HAP-1 (cell line): ENCODE measurements at regions not wholly inside any gene's neighbourhood (a gene's known extent, or its start where the extent isn't known, plus 50 kb on each side); places are given as distances from the start of the nearest gene placed in this dataset.

Source experiments
- DNase-seq, 2 experiments: peaks; one replicate each; pipeline ENCODE4 v3.0.0-alpha.2; 2016 to 2020; ENCODE audit warnings: low spot score in 2 of 2
- H3K27me3 ChIP-seq: fragments of 250-450 bp; sonication (Bioruptor Pico); 2 replicates; pipeline ENCODE4 v1.5.1; 2020; ENCODE audit warnings: low read depth, mild to moderate bottlenecking, moderate library complexity
- H3K36me3 ChIP-seq: fragments of 250-450 bp; sonication (Bioruptor Pico); replicated peaks from 2 replicates; pipeline ENCODE4 v1.5.1; 2020; ENCODE audit warnings: mild to moderate bottlenecking
- H3K4me1 ChIP-seq: fragments of 250-450 bp; sonication (Bioruptor Pico); 2 replicates; pipeline ENCODE4 v1.5.1; 2020; ENCODE audit warnings: mild to moderate bottlenecking
- H3K4me3 ChIP-seq: fragments of 250-450 bp; sonication (Bioruptor Pico); 2 replicates; pipeline ENCODE4 v1.5.1; 2020; ENCODE audit warnings: mild to moderate bottlenecking, moderate library complexity
- H3K9me3 ChIP-seq: fragments of 250-450 bp; sonication (Bioruptor Pico); 2 replicates; pipeline ENCODE4 v1.5.1; 2020; ENCODE audit warnings: mild to moderate bottlenecking, moderate library complexity
- in situ Hi-C: fragments of 300-500 bp; cut with MboI; formaldehyde crosslinking; loops from 3 replicates; pipeline ENCODE4 v1.14.3; 2020; ENCODE audit warnings: low sequenced_read_pairs, inconsistent platforms, mixed read lengths

DNA sequence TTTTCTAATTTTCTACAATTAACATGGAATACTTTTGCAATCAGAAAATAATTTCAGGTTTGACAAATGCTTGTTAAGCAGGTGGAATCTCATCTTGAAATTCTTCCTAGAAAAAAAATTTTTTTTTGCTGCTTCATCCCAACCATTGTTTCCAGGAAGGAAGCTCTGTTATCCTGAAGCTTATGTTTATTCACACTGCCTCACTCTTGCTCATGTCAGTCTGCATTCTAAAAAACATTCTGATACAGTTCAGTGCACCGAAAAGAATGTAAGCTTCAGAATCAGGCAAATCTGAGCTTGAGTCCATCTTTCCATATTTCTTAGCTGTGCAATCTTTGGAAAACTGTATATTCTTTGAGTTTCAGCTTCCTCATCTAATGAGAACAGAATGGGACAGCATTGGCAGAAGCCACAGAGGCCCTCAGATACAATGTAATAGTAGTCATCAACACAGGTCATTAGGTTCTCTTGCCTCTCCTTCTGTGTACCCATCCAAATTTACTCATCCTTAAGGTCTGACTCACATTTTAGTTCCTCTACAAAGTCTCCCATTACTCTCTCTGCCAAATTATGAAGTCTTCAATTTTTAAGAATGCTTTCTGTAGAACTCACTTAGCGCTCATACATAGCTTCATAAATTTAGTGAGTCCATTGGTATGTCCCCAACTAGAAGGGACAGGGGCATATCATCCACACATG, 881.8 kb upstream of the NR2F2 start:
- DNase-seq: no peak
- no peak overlapping the region for H3K4me3 ChIP-seq
- in situ Hi-C loops: no loop called here
- H3K9me3 ChIP-seq: no peaks in the 10 kb centered on the region
- H3K36me3 ChIP-seq: no peaks in the 10 kb centered on the region
- H3K4me1 ChIP-seq: no peaks in the 10 kb centered on the region
- no peaks in the 10 kb centered on the region for H3K27me3 ChIP-seq

DNA sequence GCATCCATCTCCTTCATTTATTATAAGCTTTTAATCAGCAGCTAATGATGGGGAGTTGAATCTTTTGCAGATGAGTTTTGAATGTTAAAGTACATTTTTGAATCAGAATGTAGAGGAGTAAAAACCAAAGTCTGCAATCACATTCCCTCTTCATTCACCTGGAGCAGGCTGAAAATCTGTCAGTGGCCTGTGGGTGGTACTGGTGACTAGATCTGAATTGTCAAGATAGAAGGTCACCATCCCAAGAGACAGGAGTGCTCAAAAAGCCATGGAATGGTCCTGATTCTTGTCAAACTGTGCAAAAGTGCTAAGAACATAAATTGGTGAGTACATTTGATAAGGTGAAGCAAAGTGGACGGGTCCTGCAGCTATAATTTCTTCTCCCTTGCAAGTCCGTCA, 881.3 kb upstream of the NR2F2 start:
- no peaks in the 10 kb centered on the region for H3K9me3 ChIP-seq
- no peak overlapping the region for H3K4me3 ChIP-seq
- H3K36me3 ChIP-seq: no peaks in the 10 kb centered on the region
- no peaks in the 10 kb centered on the region for H3K4me1 ChIP-seq
- no peak for DNase-seq
- in situ Hi-C loops: no loop called here
- H3K27me3 ChIP-seq: no peaks in the 10 kb centered on the region

DNA sequence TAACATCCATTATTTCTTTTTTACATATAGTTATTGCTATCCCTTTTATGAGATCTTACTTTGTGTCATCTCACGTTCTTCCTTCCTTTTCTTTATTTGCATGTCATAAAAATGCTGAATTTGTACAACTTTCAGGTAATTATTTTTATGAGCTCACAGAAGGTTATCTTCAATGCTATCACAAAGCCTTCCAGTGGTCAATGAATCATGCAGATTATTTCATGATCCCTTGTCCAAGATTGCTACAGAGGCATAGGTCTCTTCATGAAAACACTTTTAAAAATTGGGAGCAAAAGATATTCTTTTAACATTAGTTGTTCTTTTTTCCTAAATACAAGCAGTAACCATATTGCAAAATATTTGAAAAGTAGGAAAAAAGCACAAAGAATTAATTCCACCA, 880.1 kb upstream of the NR2F2 start:
- no peaks in the 10 kb centered on the region for H3K27me3 ChIP-seq
- no peak for DNase-seq

DNA sequence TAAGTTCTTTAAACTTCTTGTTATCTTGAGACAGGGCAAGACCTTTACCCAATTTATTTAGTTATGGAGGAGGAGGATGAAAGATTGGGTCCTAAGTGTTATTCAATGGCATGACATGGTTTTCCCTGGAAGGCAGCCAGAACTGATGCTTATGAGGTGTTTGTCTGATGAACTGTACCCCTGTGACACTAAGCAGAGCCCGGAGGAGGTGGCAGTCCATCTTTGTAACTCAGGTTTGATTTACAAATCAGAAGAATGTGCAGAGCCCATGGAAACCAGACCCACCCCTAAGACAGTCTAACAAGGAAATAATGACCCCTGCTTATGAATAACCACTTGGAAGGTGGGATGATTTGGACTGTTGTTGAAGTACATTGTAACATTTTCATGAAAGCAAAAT, 878.6 kb upstream of the NR2F2 start:
- H3K9me3 ChIP-seq: no peaks in the 10 kb centered on the region
- DNase-seq: no peak

More for the DNA sequence above, 880.1 kb upstream of the NR2F2 start:
- H3K4me1 ChIP-seq: no peaks in the 10 kb centered on the region
- no peak overlapping the region for H3K4me3 ChIP-seq
- H3K9me3 ChIP-seq: no peaks in the 10 kb centered on the region
- in situ Hi-C loops: no loop called here
- no peaks in the 10 kb centered on the region for H3K36me3 ChIP-seq

DNA sequence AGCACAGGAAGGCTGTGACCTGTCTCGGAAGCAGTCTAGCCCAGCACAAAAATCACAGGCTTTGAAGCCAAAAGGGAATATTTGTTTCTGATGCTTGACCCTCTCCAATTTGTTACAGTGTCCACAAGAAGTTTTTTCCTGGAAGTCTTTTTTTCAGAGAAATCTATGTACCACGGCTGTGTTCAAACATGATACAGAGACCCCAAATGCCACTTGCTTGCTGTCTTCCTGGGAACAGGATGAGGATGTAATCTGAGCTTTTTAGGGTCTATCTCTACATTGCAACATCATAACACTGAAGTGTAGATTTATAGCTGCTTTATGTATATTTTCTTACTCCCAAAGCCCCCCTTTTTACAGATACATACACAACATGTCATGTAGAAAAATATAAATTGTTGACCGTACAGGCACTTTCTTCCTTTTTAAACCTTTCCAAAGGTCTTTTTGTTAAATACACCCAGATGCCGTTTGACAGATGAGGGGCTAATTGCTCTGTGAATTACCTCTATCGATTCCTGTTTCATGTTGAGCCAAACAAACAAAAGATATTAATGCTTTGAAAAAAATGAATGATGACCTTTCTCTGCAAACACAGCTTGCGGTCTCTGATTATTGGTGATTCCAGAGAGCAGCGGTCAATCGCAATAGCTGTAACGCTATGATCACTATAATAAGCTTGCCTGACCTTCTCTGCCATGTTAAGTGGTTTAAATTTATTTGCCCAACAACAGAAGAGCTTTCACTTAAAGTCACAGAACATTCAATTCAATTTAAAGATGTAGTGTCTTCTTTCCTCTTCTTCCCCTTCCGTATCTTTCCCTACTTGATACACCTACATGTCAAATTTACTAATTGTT, 875.9 kb upstream of the NR2F2 start:
- Histone ChIP-seq H3K4me1 (no peaks in the 10 kb centered on the region), H3K4me3 (no peak overlapping the region), H3K36me3 (no peaks in the 10 kb centered on the region), H3K9me3 (no peaks in the 10 kb centered on the region), H3K27me3 (no peaks in the 10 kb centered on the region)
- DNase-seq: no peak
- in situ Hi-C loops: no loop called here

More for the DNA sequence above, 878.6 kb upstream of the NR2F2 start:
- Histone ChIP-seq H3K27me3 (no peaks in the 10 kb centered on the region), H3K4me3 (no peak overlapping the region), H3K36me3 (no peaks in the 10 kb centered on the region), H3K4me1 (no peaks in the 10 kb centered on the region)
- in situ Hi-C loops: no loop called here

DNA sequence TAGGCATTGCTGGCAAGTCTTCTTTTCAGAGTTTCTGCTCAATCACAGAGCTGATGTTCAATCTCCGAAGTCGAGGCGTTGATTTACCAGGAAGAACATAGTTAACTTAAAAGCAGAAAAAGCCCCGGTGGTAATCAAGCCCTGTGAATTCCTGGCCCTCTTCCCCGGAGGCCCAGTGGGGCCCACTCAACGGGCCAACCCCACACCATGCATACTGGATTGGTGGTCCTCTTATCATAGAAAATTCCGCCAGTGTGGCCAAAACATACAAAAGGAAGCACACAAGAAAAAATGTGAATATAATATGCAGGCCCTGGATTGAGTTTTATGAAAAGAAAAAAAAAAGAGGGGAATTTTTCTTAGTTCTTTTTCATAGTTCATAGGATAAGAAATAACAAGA, 873.0 kb upstream of the NR2F2 start:
- Histone ChIP-seq H3K9me3 (no peaks in the 10 kb centered on the region), H3K4me1 (no peaks in the 10 kb centered on the region), H3K27me3 (no peaks in the 10 kb centered on the region), H3K36me3 (no peaks in the 10 kb centered on the region), H3K4me3 (no peak overlapping the region)
- in situ Hi-C loops: no loop called here
- no peak for DNase-seq

DNA sequence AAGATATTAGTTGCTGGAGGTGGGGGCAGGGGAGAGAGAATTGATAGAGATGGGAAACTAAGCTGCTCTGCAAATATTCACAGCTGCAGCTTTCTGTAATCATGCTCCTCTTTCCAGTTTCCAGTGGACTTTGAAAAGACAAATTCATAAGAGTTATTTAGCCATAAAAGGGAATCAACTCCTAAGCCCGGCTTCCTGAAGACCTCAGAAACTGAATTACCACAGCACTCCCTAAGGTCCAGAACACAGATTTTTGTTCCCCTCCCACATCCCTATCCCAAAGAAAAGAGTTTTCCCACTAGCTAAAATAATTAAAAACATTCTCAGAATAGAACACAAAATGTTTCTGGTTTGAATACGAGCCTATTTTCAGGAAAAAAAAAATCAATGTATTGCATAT, 871.8 kb upstream of the NR2F2 start:
- no peaks in the 10 kb centered on the region for H3K9me3 ChIP-seq
- H3K4me3 ChIP-seq: no peak overlapping the region
- no peaks in the 10 kb centered on the region for H3K36me3 ChIP-seq
- in situ Hi-C loops: no loop called here
- no peaks in the 10 kb centered on the region for H3K27me3 ChIP-seq
- no peaks in the 10 kb centered on the region for H3K4me1 ChIP-seq
- DNase-seq: no peak

DNA sequence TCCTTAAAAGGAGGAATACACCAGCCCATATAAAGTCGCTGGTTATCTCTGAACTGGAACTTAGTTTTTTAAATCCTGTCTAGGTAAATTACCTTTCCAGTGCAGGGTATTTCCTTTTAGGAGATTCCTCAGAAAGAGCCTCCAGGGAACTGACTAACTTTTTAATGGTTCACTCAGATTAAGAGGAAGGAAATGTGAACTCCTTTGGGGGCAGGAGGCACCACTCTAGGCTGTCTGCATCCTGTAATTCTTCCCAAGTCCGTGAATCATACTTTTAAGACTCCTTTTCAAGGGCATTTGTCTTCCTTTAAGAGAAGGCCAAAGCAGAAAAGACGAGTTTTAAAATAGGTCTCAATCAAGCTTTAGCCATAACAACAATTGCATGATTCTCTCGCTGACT, 871.2 kb upstream of the NR2F2 start:
- no peaks in the 10 kb centered on the region for H3K9me3 ChIP-seq
- no peaks in the 10 kb centered on the region for H3K36me3 ChIP-seq
- no peaks in the 10 kb centered on the region for H3K4me1 ChIP-seq
- H3K27me3 ChIP-seq: no peaks in the 10 kb centered on the region
- in situ Hi-C loops: no loop called here
- no peak for DNase-seq
- H3K4me3 ChIP-seq: no peak overlapping the region

DNA sequence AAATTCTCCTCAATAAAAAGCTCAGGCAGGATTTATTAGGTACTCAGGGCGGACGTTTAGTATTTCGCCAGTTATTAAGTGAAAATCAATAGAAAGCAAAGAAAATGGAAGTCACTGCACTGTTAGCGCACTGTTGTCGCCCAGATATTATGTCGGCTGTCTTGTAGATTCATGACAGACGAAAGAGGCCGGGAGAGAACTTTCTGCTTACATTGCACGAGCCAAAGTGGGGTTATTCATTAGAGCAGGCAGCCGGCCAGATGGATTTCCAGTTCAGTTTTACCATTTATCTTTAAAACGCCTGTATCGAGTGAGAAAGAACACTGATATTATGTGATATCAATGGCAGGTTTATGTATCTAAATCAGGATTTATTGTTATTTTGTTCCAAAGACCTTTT, 866.0 kb upstream of the NR2F2 start:
- Histone ChIP-seq H3K4me1 (no peaks in the 10 kb centered on the region), H3K36me3 (no peaks in the 10 kb centered on the region), H3K4me3 (no peak overlapping the region), H3K27me3 (no peaks in the 10 kb centered on the region), H3K9me3 (no peaks in the 10 kb centered on the region)
- in situ Hi-C loops: no loop called here
- DNase-seq: no peak

DNA sequence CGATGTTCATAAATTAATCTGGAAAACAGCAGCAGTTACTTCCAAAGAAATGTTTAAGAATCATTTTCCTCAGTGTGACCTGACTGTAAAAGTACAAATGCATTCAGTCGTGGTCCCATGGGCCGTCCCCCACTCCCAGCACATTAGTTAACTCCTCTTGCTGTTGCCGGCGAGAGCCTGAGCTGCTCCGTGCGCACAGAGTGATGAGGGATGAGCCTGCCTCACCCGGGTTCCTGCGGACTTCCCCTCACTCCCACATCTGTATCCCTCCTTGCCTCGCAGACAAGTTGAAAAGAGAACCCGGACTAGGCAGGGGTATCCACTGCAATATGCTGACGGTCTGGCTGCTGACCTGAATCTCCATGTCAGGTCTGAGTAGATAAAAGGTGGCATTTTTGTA, 861.7 kb upstream of the NR2F2 start:
- H3K27me3 ChIP-seq: no peaks in the 10 kb centered on the region
- H3K9me3 ChIP-seq: no peaks in the 10 kb centered on the region
- H3K4me3 ChIP-seq: no peak overlapping the region
- H3K36me3 ChIP-seq: no peaks in the 10 kb centered on the region
- in situ Hi-C loops: no loop called here
- no peak for DNase-seq
- no peaks in the 10 kb centered on the region for H3K4me1 ChIP-seq

DNA sequence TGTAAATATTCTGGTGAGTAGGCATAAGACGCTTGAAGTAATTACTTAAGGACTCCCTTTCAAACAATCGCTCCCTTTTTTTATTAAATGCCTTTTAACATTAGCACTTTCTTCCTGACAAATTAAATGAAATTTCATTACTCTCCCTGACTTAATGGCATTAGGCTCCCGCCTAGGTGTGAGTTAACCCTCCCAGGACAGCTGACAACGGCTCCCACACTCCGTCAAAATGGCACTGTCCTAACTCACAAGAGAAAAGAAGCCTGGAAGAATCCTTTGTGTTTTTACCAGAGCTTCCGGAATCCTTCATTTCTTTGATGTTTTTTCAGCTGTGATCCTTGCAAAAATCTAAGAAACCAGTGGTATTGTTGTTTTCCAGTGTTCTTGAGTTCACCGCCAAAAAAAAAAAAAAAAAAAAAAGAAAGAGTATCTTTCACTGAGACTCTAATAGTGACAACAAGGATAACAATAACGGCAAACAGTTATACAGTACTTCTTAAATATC, 861.0 kb upstream of the NR2F2 start:
- in situ Hi-C loops: no loop called here
- Histone ChIP-seq H3K36me3 (no peaks in the 10 kb centered on the region), H3K4me1 (no peaks in the 10 kb centered on the region), H3K27me3 (no peaks in the 10 kb centered on the region), H3K4me3 (no peak overlapping the region), H3K9me3 (no peaks in the 10 kb centered on the region)
- DNase-seq: no peak

DNA sequence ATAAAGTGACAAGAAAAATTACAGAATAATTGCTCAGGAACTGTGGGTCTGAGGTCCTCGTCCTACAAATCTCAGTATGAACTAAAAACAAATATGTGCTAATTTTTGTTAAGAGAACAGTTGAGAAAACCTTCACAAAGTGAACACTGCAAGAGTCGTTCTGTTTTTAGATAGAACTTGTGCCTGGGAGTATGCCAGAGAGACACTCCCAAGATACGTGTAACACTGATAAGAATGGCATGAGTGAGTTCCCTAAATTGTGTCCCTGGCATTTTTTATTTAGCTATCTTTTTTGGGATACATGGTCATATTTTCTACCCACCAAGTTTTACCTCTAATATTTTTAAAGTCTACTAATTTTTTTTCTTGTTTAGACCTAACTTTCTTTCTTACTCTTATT, 860.0 kb upstream of the NR2F2 start:
- in situ Hi-C loops: no loop called here
- no peak for DNase-seq
- Histone ChIP-seq H3K9me3 (no peaks in the 10 kb centered on the region), H3K4me3 (no peak overlapping the region), H3K4me1 (no peaks in the 10 kb centered on the region), H3K36me3 (no peaks in the 10 kb centered on the region), H3K27me3 (no peaks in the 10 kb centered on the region)

DNA sequence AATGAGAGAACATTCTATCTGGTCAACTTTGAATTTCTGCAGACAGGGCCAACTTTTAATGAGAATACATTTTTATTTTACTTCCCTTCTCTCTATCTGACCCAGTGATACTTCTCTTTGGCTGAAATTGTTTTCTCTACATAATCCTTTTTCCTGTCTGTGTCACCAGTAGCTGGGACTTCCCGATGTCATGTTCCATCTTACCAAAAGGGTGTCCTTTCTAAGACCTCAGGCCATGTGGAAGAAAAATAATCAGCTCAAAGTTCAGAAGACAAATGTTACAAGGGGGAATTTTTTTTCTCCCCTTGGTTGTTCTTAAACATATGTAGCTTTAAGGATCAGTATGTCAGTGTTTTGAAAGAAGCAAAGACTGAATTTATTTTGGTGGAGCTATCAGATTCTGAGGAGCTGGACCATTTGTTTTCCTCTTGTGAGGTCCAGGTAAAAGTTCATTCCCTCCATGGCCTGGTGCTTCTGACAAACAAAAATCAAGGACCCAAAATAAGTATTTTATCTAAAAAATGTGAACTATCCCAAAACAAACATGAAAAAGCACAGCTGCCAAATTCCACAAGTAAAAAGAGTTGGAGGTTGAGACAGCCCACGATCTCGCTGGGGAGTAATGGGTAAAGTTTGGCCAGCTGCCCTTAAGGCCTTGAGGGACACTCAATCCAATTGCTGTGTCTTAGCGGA, 859.4 kb upstream of the NR2F2 start:
- no peak for DNase-seq
- Histone ChIP-seq H3K4me1 (no peaks in the 10 kb centered on the region), H3K36me3 (no peaks in the 10 kb centered on the region), H3K9me3 (no peaks in the 10 kb centered on the region), H3K4me3 (no peak overlapping the region), H3K27me3 (no peaks in the 10 kb centered on the region)
- in situ Hi-C loops: no loop called here

DNA sequence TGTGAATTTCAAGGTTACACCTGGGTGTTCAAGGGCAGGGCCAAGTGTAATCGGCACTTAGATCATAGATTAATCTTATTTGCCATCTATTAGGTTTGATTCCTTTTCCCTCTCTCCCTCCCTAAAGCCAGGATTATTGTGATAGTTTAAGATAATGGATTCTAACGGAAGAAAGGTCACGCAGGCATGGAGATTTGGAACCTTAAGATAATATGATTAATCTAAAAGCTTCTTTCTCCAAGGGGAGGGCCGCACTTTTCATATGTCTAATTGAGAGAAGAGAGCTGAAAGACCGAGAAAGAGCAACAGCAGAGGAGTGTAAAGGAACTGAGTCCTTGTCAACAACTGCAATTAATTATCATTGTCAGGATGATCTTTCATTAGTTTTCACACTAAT, 858.8 kb upstream of the NR2F2 start:
- Histone ChIP-seq H3K4me1 (no peaks in the 10 kb centered on the region), H3K9me3 (no peaks in the 10 kb centered on the region), H3K36me3 (no peaks in the 10 kb centered on the region), H3K4me3 (no peak overlapping the region), H3K27me3 (no peaks in the 10 kb centered on the region)
- in situ Hi-C loops: no loop called here
- no peak for DNase-seq
